ENCODE measurements at regions not wholly inside any gene's neighbourhood (a gene's known extent, or its start where the extent isn't known, plus 50 kb on each side); places are given as distances from the start of the nearest gene placed in this dataset.

DNA sequence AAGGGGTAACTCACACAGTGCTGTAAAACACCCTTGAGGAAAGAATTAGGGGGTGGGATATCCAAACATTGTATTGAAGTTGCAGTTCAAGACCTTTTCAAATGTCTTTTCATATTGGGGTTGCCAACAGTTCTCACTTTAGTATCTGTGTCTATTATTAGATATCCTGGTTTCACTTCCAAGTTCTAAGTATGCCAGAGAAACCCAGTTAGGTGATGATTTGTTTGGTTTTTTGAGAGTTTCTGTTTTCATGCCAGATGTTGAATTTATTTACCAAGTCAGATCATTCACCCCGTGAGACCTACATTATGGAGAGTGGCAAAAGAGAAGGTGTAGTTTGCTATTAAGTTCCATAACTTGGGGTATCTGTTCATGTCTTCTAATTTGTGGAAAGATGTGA is 64.5 kb downstream of the C9orf152 start:
- DNase-seq (ENCODE audit: low read depth): no peak

GRCh38 chr9:110143950-110144545 is 63.9 kb downstream of the C9orf152 start:
- no peak for DNase-seq (ENCODE audit: low read depth)

- DNase-seq (ENCODE audit: low read depth): no peak
Observed at GRCh38 chr9:110146373-110146772, 61.6 kb downstream of the C9orf152 start.

DNA sequence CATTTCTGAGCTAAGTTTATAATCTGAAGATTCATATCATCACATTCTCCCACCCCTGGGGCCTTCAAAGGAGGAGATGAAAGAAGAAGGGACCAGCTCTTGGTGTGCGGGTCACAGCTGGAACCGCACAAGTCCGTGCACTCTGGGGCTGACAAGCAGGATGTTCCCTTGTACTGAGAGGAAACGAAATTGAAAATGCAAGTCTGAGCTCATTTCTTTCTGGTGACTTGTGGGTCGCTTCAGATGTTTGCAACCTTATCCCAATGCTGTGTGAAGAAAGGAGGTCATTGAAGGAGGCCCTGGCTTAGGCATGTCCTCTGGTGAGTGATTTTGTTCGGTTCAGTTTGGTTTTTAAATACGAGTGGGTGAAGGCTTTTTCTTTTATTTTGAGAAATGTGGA is 59.6 kb downstream of the C9orf152 start:
- DNase-seq (ENCODE audit: low read depth): peak; percentile 9

DNA sequence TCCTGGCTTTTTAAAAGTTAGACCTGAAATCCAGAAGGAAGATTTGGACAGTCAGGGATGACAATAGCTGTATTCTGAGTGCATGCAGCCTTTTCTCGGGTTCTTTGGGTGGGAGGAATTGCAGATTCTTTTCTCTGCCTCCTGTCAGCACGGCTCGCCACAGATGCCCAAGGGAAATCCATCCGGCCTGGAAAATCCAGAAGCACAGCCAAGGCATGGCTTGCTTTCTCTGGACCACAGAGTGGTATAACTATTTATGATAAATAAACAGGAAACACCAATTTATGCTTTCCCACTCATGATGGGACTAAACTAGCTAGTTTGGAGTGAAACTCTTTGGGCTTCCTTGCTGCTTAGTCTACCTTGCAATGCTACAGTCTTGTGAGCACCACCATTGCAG is 59.1 kb downstream of the C9orf152 start:
- no peak for DNase-seq (ENCODE audit: low read depth)
